HL-60 (cell line): ENCODE measurements at regions not wholly inside any gene's neighbourhood (a gene's known extent, or its start where the extent isn't known, plus 50 kb on each side); places are given as distances from the start of the nearest gene placed in this dataset.
"Not testable (repeated sequence)": the region's sequence is repeated elsewhere in the genome, so short reads cannot be mapped to it uniquely, and the experiment has no call there.

Source experiments
- DNase-seq, 2 experiments: peaks; one replicate each; pipeline ENCODE4 v3.0.0-alpha.2; 2010 to 2020; ENCODE audit warnings: low read depth in 1 of 2, low spot score in 1 of 2
- H3K27ac ChIP-seq: fragments of 250-450 bp; sonication (Bioruptor Pico); replicated peaks from 2 replicates; pipeline ENCODE4 v1.5.1; 2020; ENCODE audit warnings: mild to moderate bottlenecking, moderate library complexity
- H3K27me3 ChIP-seq: fragments of 250-450 bp; sonication (Bioruptor Pico); 2 replicates; pipeline ENCODE4 v1.5.1; 2021; ENCODE audit warnings: mild to moderate bottlenecking, moderate library complexity; ENCODE audit not compliant: insufficient read depth, poor library complexity, severe bottlenecking
- H3K4me3 ChIP-seq: replicated peaks from 2 replicates; pipeline ENCODE4 v1.5.1; 2011; ENCODE audit warnings: mild to moderate bottlenecking, control low read depth, low read length; ENCODE audit not compliant: insufficient read depth

- not testable (repeated sequence) for DNase-seq, H3K4me3 ChIP-seq, H3K27ac ChIP-seq, H3K27me3 ChIP-seq
Observed at GRCh38 chr12:8404341-8404740, 51.4 kb upstream of the CLEC6A start.
